Neural crest cell (in vitro differentiated cells): ENCODE measurements at regions not wholly inside any gene's neighbourhood (a gene's known extent, or its start where the extent isn't known, plus 50 kb on each side); places are given as distances from the start of the nearest gene placed in this dataset.

Source experiments
- DNase-seq: peaks from one replicate; pipeline ENCODE4 v3.0.0; 2021; ENCODE audit warnings: low read depth, mixed read lengths, low spot score
- H3K27ac Mint-ChIP-seq: one replicate; pipeline ENCODE4 v1.8.0; 2021; ENCODE audit warnings: mild to moderate bottlenecking, mixed read lengths; ENCODE audit not compliant: unreplicated experiment
- H3K27me3 Mint-ChIP-seq: 2 replicates; pipeline ENCODE4 v1.8.0; 2021; ENCODE audit warnings: low read depth, mild to moderate bottlenecking, mixed read lengths
- H3K36me3 Mint-ChIP-seq: 2 replicates; pipeline ENCODE4 v1.8.0; 2021; ENCODE audit warnings: low read depth, mild to moderate bottlenecking, mixed read lengths
- H3K4me1 Mint-ChIP-seq: 2 replicates; pipeline ENCODE4 v1.8.0; 2021; ENCODE audit warnings: mixed read lengths
- H3K4me3 Mint-ChIP-seq: one replicate; pipeline ENCODE4 v1.8.0; 2021; ENCODE audit warnings: mild to moderate bottlenecking, mixed read lengths
- H3K9me3 Mint-ChIP-seq: 2 replicates; pipeline ENCODE4 v1.8.0; 2021; ENCODE audit warnings: mixed read lengths
- CTCF ChIP-seq: fragments of 200-600 bp; sonication (generic); conservative IDR thresholded peaks from 2 replicates; pipeline ENCODE4 v1.5.0; 2021; ENCODE audit warnings: antibody characterized with exemption, mild to moderate bottlenecking

- no peaks in the 10 kb centered on the region for H3K9me3 Mint-ChIP-seq
Measured at GRCh38 chr1:4595341-4596225, 58.8 kb upstream of the AJAP1 start.

DNA sequence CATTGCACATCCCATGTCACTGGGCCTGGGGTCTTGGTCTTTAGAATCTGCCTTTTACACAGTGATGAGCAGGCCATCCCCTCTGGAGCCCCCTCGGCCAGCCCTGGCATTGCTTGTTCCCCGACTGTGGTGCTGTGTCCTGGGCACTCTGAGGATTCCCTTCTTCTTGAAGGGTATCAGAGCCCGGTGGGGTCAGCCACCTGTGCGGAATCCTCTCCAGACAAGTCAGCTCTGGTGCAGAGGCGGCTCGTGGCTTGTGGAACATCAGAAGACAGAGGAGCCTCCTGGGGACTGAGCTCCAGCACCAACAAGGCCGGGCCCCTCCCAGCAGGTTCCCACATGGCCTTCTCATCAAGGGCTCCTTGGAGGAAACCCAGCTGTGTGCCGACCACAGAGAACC lies 57.9 kb upstream of the AJAP1 start:
- Mint-ChIP-seq H3K4me1 (no peaks in the 10 kb centered on the region), H3K9me3 (no peaks in the 10 kb centered on the region), H3K36me3 (no peaks in the 10 kb centered on the region), H3K4me3 (no peak overlapping the region), H3K27ac (peak overlapping the region; percentile 35), H3K27me3 (peaks cover 7% of the 10 kb centered on the region)
- no peak for TF ChIP-seq CTCF
- no peak for DNase-seq

More at GRCh38 chr1:4595341-4596225, 58.8 kb upstream of the AJAP1 start:
- Mint-ChIP-seq H3K36me3 (no peaks in the 10 kb centered on the region), H3K27me3 (peaks cover 2% of the 10 kb centered on the region), H3K4me3 (no peak overlapping the region), H3K27ac (no peak overlapping the region), H3K4me1 (no peaks in the 10 kb centered on the region)
- no peak for TF ChIP-seq CTCF
- no peak for DNase-seq

DNA sequence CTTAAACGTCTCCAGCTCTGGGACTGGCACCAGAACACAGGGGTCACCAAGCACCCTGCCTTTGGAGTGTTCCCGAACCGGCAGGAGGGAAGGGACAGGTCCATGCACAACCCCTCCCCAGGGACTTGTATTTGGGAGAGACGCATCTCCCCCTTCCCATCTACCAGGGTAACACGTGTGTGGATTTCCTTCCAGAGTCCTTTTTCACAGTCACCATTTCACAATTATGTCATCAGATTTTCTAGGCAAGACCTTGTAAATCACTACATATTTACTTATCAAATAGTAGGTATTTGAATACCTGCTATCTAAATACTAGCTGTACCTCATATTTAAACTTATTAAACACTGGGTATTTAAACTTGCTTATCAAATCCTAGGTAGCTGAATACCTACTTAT lies 57.4 kb upstream of the AJAP1 start:
- no peaks in the 10 kb centered on the region for H3K36me3 Mint-ChIP-seq
- DNase-seq, result no peak
- no peaks in the 10 kb centered on the region for H3K9me3 Mint-ChIP-seq
- peaks cover 4% of the 10 kb centered on the region for H3K4me1 Mint-ChIP-seq
- no peak overlapping the region for H3K27ac Mint-ChIP-seq
- H3K27me3 Mint-ChIP-seq, result peaks cover 11% of the 10 kb centered on the region
- TF ChIP-seq CTCF, result no peak
- no peak overlapping the region for H3K4me3 Mint-ChIP-seq

GRCh38 chr1:4598561-4598960 lies 55.8 kb upstream of the AJAP1 start:
- H3K36me3 Mint-ChIP-seq, result no peaks in the 10 kb centered on the region
- H3K27ac Mint-ChIP-seq, result peak overlapping the region; percentile 35
- no peaks in the 10 kb centered on the region for H3K9me3 Mint-ChIP-seq
- no peak for DNase-seq
- H3K27me3 Mint-ChIP-seq, result peaks cover 24% of the 10 kb centered on the region
- peaks cover 14% of the 10 kb centered on the region for H3K4me1 Mint-ChIP-seq
- TF ChIP-seq CTCF, result no peak
- H3K4me3 Mint-ChIP-seq, result no peak overlapping the region

DNA sequence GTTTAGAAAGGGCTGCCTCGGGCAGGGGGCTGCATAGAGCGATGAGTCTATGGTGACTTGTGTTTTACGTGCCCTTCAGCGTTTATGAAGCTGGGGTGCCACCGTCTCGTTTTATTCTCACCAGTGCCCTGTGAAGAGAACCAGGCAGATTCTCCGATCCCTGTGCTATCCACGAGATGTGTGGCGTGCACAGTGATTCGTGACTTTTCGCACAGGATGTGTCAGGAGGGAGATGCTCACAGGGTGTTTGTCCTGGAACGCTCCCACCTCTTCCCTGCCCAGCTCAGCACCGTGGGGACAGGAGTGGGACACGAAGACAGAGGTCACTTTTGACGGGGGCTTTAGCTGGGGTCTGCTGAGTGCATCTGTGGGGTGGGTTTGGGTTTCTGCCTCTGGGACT lies 54.9 kb upstream of the AJAP1 start:
- no peaks in the 10 kb centered on the region for H3K36me3 Mint-ChIP-seq
- TF ChIP-seq CTCF, result no peak
- H3K4me3 Mint-ChIP-seq, result no peak overlapping the region
- H3K4me1 Mint-ChIP-seq, result peaks cover 14% of the 10 kb centered on the region
- no peaks in the 10 kb centered on the region for H3K9me3 Mint-ChIP-seq
- H3K27me3 Mint-ChIP-seq, result peaks cover 26% of the 10 kb centered on the region
- H3K27ac Mint-ChIP-seq, result peak overlapping the region; percentile 43
- DNase-seq, result no peak
